Testis (tissue), 2 donors: ENCODE measurements at regions not wholly inside any gene's neighbourhood (a gene's known extent, or its start where the extent isn't known, plus 50 kb on each side); places are given as distances from the start of the nearest gene placed in this dataset.

Experiments used
- DNase-seq: peaks from one replicate; pipeline ENCODE4 v3.0.0-alpha.2; 2019
- H3K27ac ChIP-seq, 2 donors: fragments of 200-600 bp; sonication (generic); one replicate each; pipeline ENCODE4 v1.5.1; 2019
- H3K27me3 ChIP-seq: fragments of 200-600 bp; sonication (generic); one replicate; pipeline ENCODE4 v1.5.1; 2019
- H3K36me3 ChIP-seq: fragments of 200-600 bp; sonication (generic); one replicate; pipeline ENCODE4 v1.5.1; 2017; ENCODE audit warnings: low read depth; ENCODE audit errors: missing control alignments
- H3K4me1 ChIP-seq: fragments of 200-600 bp; sonication (generic); one replicate; pipeline ENCODE4 v1.5.1; 2019
- H3K4me3 ChIP-seq, 2 donors: fragments of 200-600 bp; sonication (generic); one replicate each; pipeline ENCODE4 v1.5.1; 2017 to 2019
- H3K9me3 ChIP-seq: fragments of 200-600 bp; sonication (generic); one replicate; pipeline ENCODE4 v1.5.1; 2017
- CTCF ChIP-seq, 3 experiments: fragments of 450-650 bp in 2 of 3; fragments of 200-600 bp in 1 of 3; sonication (generic) in 1 of 3; IDR thresholded peaks; one replicate each; pipeline ENCODE4 v1.5.1; 2016 to 2019; ENCODE audit warnings: antibody characterized with exemption in 3 of 3, mild to moderate bottlenecking in 2 of 3, moderate library complexity in 1 of 3
- POLR2A ChIP-seq: fragments of 450-650 bp; IDR thresholded peaks from one replicate; pipeline ENCODE4 v1.6.1; 2017; ENCODE audit warnings: antibody characterized with exemption, mild to moderate bottlenecking, moderate library complexity
- WGBS, 2 donors: methylation state at CpG; one replicate each; pipeline ENCODE4 v1.1.5; 2018; 5-methylcytosine and 5-hydroxymethylcytosine counted together
- intact Hi-C: fragments of 100-400 bp; cut with DNase I; formaldehyde crosslinking; loops from one replicate; pipeline ENCODE4 v1.15.1; 2023; ENCODE audit warnings: low total_unique reads

- WGBS, 2 donors = 69 to 81% methylated on average over 1 of the region's 1 CpG
- Histone ChIP-seq H3K27ac (no peak overlapping the region), H3K4me1 (no peaks in the 10 kb centered on the region)
Observed at GRCh38 chr6:56757588-56757984, 114.9 kb upstream of the DST start.

DNA sequence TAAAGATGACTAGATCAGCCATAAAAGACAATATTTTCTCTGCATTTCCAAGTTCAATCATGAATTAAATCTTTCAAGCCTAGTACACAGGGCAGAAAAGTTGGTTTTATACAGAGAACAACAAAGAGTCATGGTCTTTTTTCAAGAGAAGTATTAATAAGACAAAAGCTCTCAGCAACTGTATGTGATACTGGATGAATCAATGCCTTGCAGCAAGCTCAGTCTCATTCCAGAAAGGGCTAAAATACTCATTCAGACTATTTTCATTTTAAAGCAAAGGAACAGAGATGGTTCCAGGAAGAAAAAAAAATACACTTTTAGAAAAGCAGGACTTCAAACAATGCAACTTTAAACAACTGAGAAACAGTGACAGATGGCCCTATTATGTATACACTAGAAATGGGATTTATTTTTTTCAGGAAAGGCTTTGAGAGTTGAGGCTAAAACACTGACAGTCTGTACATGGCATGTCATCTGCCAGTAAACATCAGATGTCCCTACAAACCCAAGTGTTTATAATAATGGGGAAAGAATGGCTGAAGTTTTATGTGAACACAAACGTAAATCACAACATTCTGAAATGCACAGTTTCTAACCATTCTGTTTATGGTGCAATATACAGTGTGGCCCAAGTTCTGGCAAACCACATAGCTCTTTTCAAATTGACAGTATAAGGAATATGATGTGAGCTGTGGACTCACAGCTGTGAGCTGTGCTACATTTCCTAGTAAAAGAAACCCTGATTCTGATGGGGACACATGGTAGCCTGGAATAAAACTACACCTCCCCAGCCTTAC is 114.3 kb upstream of the DST start:
- 82 to 91% methylated on average over 1 of the region's 1 CpG for WGBS, 2 donors
- H3K4me3 ChIP-seq = no peak overlapping the region
- no peak overlapping the region for H3K27ac ChIP-seq
- intact Hi-C loops = no loop called here
- H3K4me1 ChIP-seq = no peaks in the 10 kb centered on the region
- DNase-seq = no peak
- H3K27me3 ChIP-seq = no peaks in the 10 kb centered on the region
- H3K9me3 ChIP-seq = no peaks in the 10 kb centered on the region
- no peak for TF ChIP-seq CTCF (IDR thresholded peaks at IDR 0.05)
- TF ChIP-seq POLR2A = no peak
- no peaks in the 10 kb centered on the region for H3K36me3 ChIP-seq

More at GRCh38 chr6:56757588-56757984, 114.9 kb upstream of the DST start:
- no peaks in the 10 kb centered on the region for H3K36me3 ChIP-seq
- H3K9me3 ChIP-seq = no peaks in the 10 kb centered on the region
- no peak overlapping the region for H3K4me3 ChIP-seq
- intact Hi-C loops = no loop called here
- no peak for DNase-seq
- TF ChIP-seq POLR2A (no peak), CTCF (IDR thresholded peaks at IDR 0.05) (no peak)
- no peaks in the 10 kb centered on the region for H3K27me3 ChIP-seq

DNA sequence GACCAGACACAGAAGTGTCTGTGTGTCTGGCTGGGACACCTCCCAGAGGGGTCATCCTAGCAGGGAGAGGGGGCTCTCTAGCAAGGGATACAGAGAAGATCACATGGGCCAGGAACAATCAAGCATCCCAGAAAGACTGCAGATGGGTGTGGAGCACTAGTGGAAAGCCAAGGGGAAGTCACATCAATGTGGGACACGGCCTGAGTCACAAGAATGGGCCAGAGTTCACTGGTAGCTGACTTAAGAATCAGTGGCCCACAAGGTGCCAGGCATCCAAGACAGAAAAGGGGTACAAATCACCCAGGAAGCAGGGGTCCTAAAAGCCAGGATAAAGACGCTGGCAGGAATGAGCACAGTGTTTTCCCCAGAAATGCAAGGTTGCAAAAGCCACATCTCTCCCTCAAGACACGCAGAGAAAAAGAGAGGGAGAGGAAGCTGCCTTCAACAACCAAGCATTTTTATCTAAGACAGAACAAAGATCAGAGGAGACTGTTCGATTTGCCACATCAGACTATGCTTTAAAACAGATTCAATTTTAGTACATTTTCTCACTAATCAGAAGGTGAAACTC is 113.6 kb upstream of the DST start:
- 58 to 69% methylated on average over 4 of the region's 4 CpGs for WGBS, 2 donors
- Histone ChIP-seq H3K27ac (no peak overlapping the region), H3K36me3 (no peaks in the 10 kb centered on the region), H3K27me3 (no peaks in the 10 kb centered on the region), H3K4me3 (no peak overlapping the region), H3K9me3 (no peaks in the 10 kb centered on the region), H3K4me1 (no peaks in the 10 kb centered on the region)
- no peak for DNase-seq
- intact Hi-C loops = no loop called here
- TF ChIP-seq CTCF (IDR thresholded peaks at IDR 0.05) (no peak), POLR2A (no peak)

DNA sequence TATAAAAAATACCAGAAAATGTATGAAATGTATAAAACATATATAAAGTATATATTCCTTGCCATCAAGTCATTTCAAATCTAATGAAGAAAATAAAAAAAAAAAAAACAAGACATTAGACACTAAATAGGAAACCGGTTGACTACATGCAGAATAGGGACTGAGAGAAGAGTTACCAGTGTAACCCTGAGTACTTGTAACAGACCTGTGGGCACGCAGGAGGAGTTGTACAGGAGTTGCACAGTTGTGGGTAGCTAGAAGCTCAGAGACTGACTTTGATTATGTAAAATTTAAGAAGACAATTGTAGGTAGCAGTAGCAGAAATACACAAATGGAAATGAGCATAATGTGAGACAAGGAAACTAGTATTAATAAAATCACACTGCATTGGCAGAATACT is 112.4 kb upstream of the DST start:
- Histone ChIP-seq H3K27me3 (no peaks in the 10 kb centered on the region), H3K4me1 (no peaks in the 10 kb centered on the region), H3K27ac (no peak overlapping the region), H3K36me3 (no peaks in the 10 kb centered on the region), H3K4me3 (no peak overlapping the region), H3K9me3 (no peaks in the 10 kb centered on the region)
- DNase-seq = no peak
- WGBS, 2 donors = 84 to 94% methylated on average over 2 of the region's 2 CpGs
- TF ChIP-seq POLR2A (no peak), CTCF (IDR thresholded peaks at IDR 0.05) (no peak)
- intact Hi-C loops = no loop called here

GRCh38 chr6:56753811-56754210 is 111.1 kb upstream of the DST start:
- Histone ChIP-seq H3K4me1 (no peaks in the 10 kb centered on the region), H3K27me3 (no peaks in the 10 kb centered on the region), H3K4me3 (no peak overlapping the region), H3K9me3 (no peaks in the 10 kb centered on the region), H3K27ac (no peak overlapping the region), H3K36me3 (no peaks in the 10 kb centered on the region)
- TF ChIP-seq POLR2A (no peak), CTCF (IDR thresholded peaks at IDR 0.05) (no peak)
- 80 to 93% methylated on average over 1 of the region's 1 CpG for WGBS, 2 donors
- intact Hi-C loops = no loop called here
- DNase-seq = no peak
